SK-N-SH treated with all-trans-retinoic acid at 6 μM for 48 hours (cell line): ENCODE measurements at regions not wholly inside any gene's neighbourhood (a gene's known extent, or its start where the extent isn't known, plus 50 kb on each side); places are given as distances from the start of the nearest gene placed in this dataset.

Experiments
- ARNTL ChIP-seq: fragments of 450-650 bp; formaldehyde crosslinking; IDR thresholded peaks from 2 replicates; pipeline ENCODE4 v1.5.0; 2020; ENCODE audit warnings: low read depth, mild to moderate bottlenecking, moderate library complexity, borderline replicate concordance
- GLIS3 ChIP-seq: fragments of 250-450 bp; sonication (Bioruptor Pico); IDR thresholded peaks from 2 replicates; pipeline ENCODE4 v1.5.0; 2020; ENCODE audit warnings: mild to moderate bottlenecking, moderate library complexity
- RARB ChIP-seq: fragments of 250-450 bp; sonication (Bioruptor Pico); IDR thresholded peaks from 2 replicates; pipeline ENCODE4 v1.8.0; 2021; ENCODE audit warnings: mild to moderate bottlenecking, moderate library complexity
- ZNF70 ChIP-seq: fragments of 450-650 bp; formaldehyde crosslinking; IDR thresholded peaks from 2 replicates; pipeline ENCODE4 v1.5.0; 2020; ENCODE audit warnings: mild to moderate bottlenecking, moderate library complexity
- ZNF8 ChIP-seq: fragments of 450-650 bp; formaldehyde crosslinking; IDR thresholded peaks from 2 replicates; pipeline ENCODE4 v1.5.0; 2020; ENCODE audit warnings: mild to moderate bottlenecking, moderate library complexity
- TF ChIP-seq, protein P1 (sequence below): fragments of 250-450 bp; sonication (Bioruptor Pico); IDR thresholded peaks from 2 replicates; pipeline ENCODE4 v1.5.0; 2020; ENCODE audit warnings: mild to moderate bottlenecking, moderate library complexity
- TF ChIP-seq, protein P2 (sequence below): fragments of 250-450 bp; sonication (Bioruptor Pico); IDR thresholded peaks from 2 replicates; pipeline ENCODE4 v1.8.0; 2021; ENCODE audit warnings: low read depth, mild to moderate bottlenecking, moderate library complexity, borderline replicate concordance
- TF ChIP-seq, protein P3 (sequence below): fragments of 250-450 bp; sonication (Bioruptor Pico); IDR thresholded peaks from 2 replicates; pipeline ENCODE4 v1.5.1; 2021; ENCODE audit warnings: mild to moderate bottlenecking, moderate library complexity

GRCh38 chr6:88296694-88297093 is 130.5 kb upstream of the CNR1 start:
- TF ChIP-seq ARNTL (CRISPR knock-in tag) (no peak), RARB (CRISPR knock-in tag) (no peak), ZNF8 (CRISPR knock-in tag) (no peak), GLIS3 (CRISPR knock-in tag) (no peak), ZNF70 (no peak)
- TF ChIP-seq, protein P1, sequence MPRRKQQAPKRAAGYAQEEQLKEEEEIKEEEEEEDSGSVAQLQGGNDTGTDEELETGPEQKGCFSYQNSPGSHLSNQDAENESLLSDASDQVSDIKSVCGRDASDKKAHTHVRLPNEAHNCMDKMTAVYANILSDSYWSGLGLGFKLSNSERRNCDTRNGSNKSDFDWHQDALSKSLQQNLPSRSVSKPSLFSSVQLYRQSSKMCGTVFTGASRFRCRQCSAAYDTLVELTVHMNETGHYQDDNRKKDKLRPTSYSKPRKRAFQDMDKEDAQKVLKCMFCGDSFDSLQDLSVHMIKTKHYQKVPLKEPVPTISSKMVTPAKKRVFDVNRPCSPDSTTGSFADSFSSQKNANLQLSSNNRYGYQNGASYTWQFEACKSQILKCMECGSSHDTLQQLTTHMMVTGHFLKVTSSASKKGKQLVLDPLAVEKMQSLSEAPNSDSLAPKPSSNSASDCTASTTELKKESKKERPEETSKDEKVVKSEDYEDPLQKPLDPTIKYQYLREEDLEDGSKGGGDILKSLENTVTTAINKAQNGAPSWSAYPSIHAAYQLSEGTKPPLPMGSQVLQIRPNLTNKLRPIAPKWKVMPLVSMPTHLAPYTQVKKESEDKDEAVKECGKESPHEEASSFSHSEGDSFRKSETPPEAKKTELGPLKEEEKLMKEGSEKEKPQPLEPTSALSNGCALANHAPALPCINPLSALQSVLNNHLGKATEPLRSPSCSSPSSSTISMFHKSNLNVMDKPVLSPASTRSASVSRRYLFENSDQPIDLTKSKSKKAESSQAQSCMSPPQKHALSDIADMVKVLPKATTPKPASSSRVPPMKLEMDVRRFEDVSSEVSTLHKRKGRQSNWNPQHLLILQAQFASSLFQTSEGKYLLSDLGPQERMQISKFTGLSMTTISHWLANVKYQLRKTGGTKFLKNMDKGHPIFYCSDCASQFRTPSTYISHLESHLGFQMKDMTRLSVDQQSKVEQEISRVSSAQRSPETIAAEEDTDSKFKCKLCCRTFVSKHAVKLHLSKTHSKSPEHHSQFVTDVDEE (CRISPR knock-in tag), result no peak
- TF ChIP-seq, protein P2, sequence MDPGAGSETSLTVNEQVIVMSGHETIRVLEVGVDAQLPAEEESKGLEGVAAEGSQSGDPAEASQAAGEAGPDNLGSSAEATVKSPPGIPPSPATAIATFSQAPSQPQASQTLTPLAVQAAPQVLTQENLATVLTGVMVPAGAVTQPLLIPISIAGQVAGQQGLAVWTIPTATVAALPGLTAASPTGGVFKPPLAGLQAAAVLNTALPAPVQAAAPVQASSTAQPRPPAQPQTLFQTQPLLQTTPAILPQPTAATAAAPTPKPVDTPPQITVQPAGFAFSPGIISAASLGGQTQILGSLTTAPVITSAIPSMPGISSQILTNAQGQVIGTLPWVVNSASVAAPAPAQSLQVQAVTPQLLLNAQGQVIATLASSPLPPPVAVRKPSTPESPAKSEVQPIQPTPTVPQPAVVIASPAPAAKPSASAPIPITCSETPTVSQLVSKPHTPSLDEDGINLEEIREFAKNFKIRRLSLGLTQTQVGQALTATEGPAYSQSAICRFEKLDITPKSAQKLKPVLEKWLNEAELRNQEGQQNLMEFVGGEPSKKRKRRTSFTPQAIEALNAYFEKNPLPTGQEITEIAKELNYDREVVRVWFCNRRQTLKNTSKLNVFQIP, result no peak
- TF ChIP-seq, protein P3, sequence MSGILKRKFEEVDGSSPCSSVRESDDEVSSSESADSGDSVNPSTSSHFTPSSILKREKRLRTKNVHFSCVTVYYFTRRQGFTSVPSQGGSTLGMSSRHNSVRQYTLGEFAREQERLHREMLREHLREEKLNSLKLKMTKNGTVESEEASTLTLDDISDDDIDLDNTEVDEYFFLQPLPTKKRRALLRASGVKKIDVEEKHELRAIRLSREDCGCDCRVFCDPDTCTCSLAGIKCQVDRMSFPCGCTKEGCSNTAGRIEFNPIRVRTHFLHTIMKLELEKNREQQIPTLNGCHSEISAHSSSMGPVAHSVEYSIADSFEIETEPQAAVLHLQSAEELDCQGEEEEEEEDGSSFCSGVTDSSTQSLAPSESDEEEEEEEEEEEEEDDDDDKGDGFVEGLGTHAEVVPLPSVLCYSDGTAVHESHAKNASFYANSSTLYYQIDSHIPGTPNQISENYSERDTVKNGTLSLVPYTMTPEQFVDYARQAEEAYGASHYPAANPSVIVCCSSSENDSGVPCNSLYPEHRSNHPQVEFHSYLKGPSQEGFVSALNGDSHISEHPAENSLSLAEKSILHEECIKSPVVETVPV (CRISPR knock-in tag), result no peak
